K562 (cell line): ENCODE measurements at regions not wholly inside any gene's neighbourhood (a gene's known extent, or its start where the extent isn't known, plus 50 kb on each side); places are given as distances from the start of the nearest gene placed in this dataset.

Experiments
- ATAC-seq: fragments of 200-7000 bp; cut with Tn5 transposase; 3 replicates; pipeline ENCODE4 v1.9.1; 2020; ENCODE audit warnings: moderate library complexity
- BruUV-seq: library from RNA; stranded (reverse); fragments of 400-500 nt; replicated peaks from 2 replicates; lab custom pipeline; 2021; lab: Mats Ljungman, UMichigan
- CTCF ChIA-PET: fragments of 300-600 bp; formaldehyde crosslinking; extraction: SDS; loops from one replicate; lab custom pipeline; 2021; ENCODE audit warnings: low intra/inter-chr PET ratio; lab: Yijun Ruan, JAX
- POLR2A ChIA-PET: fragments of 300-600, 350-650 bp; sonication (Branson Sonifier 250); formaldehyde crosslinking; extraction: SDS; loops from one replicate; lab custom pipeline; 2021; ENCODE audit warnings: antibody characterized with exemption, inconsistent platforms; lab: Yijun Ruan, JAX
- DNase-seq, 4 experiments: peaks; one replicate each; pipeline versions ENCODE4 v3.0.0 to v3.0.0-alpha.2; 2011 to 2018; ENCODE audit warnings: low spot score in 3 of 4, mixed read lengths in 3 of 4; ENCODE audit errors: extremely low read depth in 1 of 4
- FAIRE-seq: peaks from 2 replicates; lab custom pipeline; 2011; peaks lifted over from hg19 to GRCh38; lab: Jason Lieb, UNC
- H2AFZ ChIP-seq: 2 replicates; pipeline ENCODE4 v1.6.0; 2011; ENCODE audit warnings: low read depth, low read length, control low read depth, inconsistent platforms
- H3K27ac ChIP-seq: fragments of 200-600 bp; 3 replicates; pipeline ENCODE4 v1.8.0; 2011; ENCODE audit warnings: low read depth, mild to moderate bottlenecking, control low read depth, inconsistent platforms, low read length, moderate library complexity, mixed read lengths; ENCODE audit errors: extremely low read depth
- H3K27me3 ChIP-seq, 2 experiments: fragments of 300-600 bp in 1 of 2; 2 replicates in 1 of 2; 3 replicates in 1 of 2; pipeline versions ENCODE4 v1.6.0 to v1.8.0; 2011; ENCODE audit warnings: inconsistent platforms in 2 of 2, low read length in 2 of 2, mild to moderate bottlenecking in 1 of 2, mixed read lengths in 1 of 2, moderate library complexity in 1 of 2; ENCODE audit not compliant: control insufficient read depth in 2 of 2, insufficient read depth in 2 of 2
- H3K36me3 ChIP-seq: fragments of 300-600 bp; 3 replicates; pipeline ENCODE4 v1.8.0; 2011; ENCODE audit warnings: mild to moderate bottlenecking, low read length, inconsistent platforms; ENCODE audit not compliant: control insufficient read depth, insufficient read depth
- H3K4me1 ChIP-seq, 2 experiments: fragments of 200-600 bp in 1 of 2; replicated peaks in 1 of 2; 2 replicates in 1 of 2; 3 replicates in 1 of 2; pipeline versions ENCODE4 v1.5.1 to v1.8.0; 2011; ENCODE audit warnings: inconsistent platforms in 2 of 2, low read length in 2 of 2, mild to moderate bottlenecking in 1 of 2, mixed read lengths in 1 of 2, moderate library complexity in 1 of 2; ENCODE audit not compliant: control insufficient read depth in 2 of 2, insufficient read depth in 2 of 2
- H3K4me2 ChIP-seq: 2 replicates; pipeline ENCODE4 v1.6.1; 2011; ENCODE audit warnings: low read length, control low read depth, inconsistent platforms, mixed read lengths; ENCODE audit not compliant: insufficient read depth
- H3K4me3 ChIP-seq: fragments of 200-600 bp; sonication (generic), shearing (Covaris generic); 2 replicates; pipeline ENCODE4 v1.5.1; 2016; ENCODE audit warnings: control low read depth, inconsistent platforms
- H3K79me2 ChIP-seq: fragments of 200-600 bp; 3 replicates; pipeline ENCODE4 v1.8.0; 2011; ENCODE audit warnings: low read length, inconsistent platforms; ENCODE audit not compliant: control insufficient read depth, insufficient read depth
- H3K9ac ChIP-seq, 2 experiments: 2 replicates each; pipeline versions ENCODE4 v1.6.0 to v1.6.1; 2011; ENCODE audit warnings: low read depth in 2 of 2, low read length in 2 of 2, control low read depth in 1 of 2, inconsistent platforms in 1 of 2, mild to moderate bottlenecking in 1 of 2, mixed read lengths in 1 of 2; ENCODE audit not compliant: insufficient read depth in 1 of 2
- H3K9me1 ChIP-seq: one replicate; pipeline ENCODE4 v1.6.0; 2011; ENCODE audit warnings: inconsistent platforms, mild to moderate bottlenecking, low read length, moderate library complexity; ENCODE audit not compliant: control insufficient read depth, insufficient read depth
- H3K9me3 ChIP-seq: replicated peaks from 2 replicates; pipeline ENCODE4 v1.5.1; 2011; ENCODE audit warnings: low read depth, low read length, inconsistent platforms; ENCODE audit not compliant: control insufficient read depth, insufficient read depth
- H4K20me1 ChIP-seq: replicated peaks from 2 replicates; pipeline ENCODE4 v1.6.1; 2011; ENCODE audit warnings: low read length, inconsistent platforms, mixed read lengths; ENCODE audit not compliant: control insufficient read depth, insufficient read depth
- BHLHE40 ChIP-seq: IDR thresholded peaks from 2 replicates; pipeline ENCODE4 v1.6.1; 2011; ENCODE audit warnings: low read length, improper control_type of control experiment
- CBX8 ChIP-seq: fragments of 200-600 bp; sonication (generic); IDR thresholded peaks from 2 replicates; pipeline ENCODE4 v1.6.1; 2012; ENCODE audit warnings: borderline replicate concordance, mixed run types, low read depth, mild to moderate bottlenecking, moderate library complexity, mixed read lengths, low read length, control low read depth, inconsistent platforms; ENCODE audit not compliant: poor library complexity, severe bottlenecking; ENCODE audit errors: extremely low read depth
- FOSL1 ChIP-seq: fragments of 200-800 bp; sonication (Bioruptor generic); conservative IDR thresholded peaks from 2 replicates; pipeline ENCODE4 v1.6.1; 2016; ENCODE audit warnings: missing genetic modification characterization, missing compliant biosample characterization
- GATA2 ChIP-seq: sonication (generic); formaldehyde crosslinking; IDR thresholded peaks from 2 replicates; pipeline ENCODE4 v1.4.0; 2020; ENCODE audit warnings: mild to moderate bottlenecking, missing genetic modification reagents
- LCOR ChIP-seq: sonication (generic); formaldehyde crosslinking; IDR thresholded peaks from 2 replicates; pipeline ENCODE4 v1.8.0; 2022; ENCODE audit warnings: mild to moderate bottlenecking, missing genetic modification reagents
- LEF1 ChIP-seq: fragments of 450-650 bp; IDR thresholded peaks from 2 replicates; pipeline ENCODE4 v1.6.1; 2016; ENCODE audit warnings: mild to moderate bottlenecking
- SMARCB1 ChIP-seq: IDR thresholded peaks from 2 replicates; pipeline ENCODE4 v1.6.1; 2011; ENCODE audit warnings: improper control_type of control experiment, low read depth; ENCODE audit not compliant: insufficient read length
- ZFPM2 ChIP-seq: fragments of 250-450 bp; sonication (Bioruptor Pico); IDR thresholded peaks from 2 replicates; pipeline ENCODE4 v1.5.1; 2022; ENCODE audit warnings: mild to moderate bottlenecking
- ZNF217 ChIP-seq: sonication (generic); formaldehyde crosslinking; IDR thresholded peaks from 2 replicates; pipeline ENCODE4 v1.8.0; 2022; ENCODE audit warnings: mild to moderate bottlenecking, missing genetic modification reagents
- ZNF263 ChIP-seq: sonication (generic); formaldehyde crosslinking; IDR thresholded peaks from 2 replicates; pipeline ENCODE4 v1.8.0; 2022; ENCODE audit warnings: mild to moderate bottlenecking, missing genetic modification reagents, borderline replicate concordance
- WGBS: fragments of 100-300 bp; shearing (Covaris generic); methylation state at CpG from one replicate; pipeline ENCODE4 v1.1.6; 2016; ENCODE audit warnings: low coverage, mixed read lengths; ENCODE audit not compliant: insufficient coverage; ENCODE audit errors: missing lambda C conversion rate; 5-methylcytosine and 5-hydroxymethylcytosine counted together
- in situ Hi-C: fragments of 300-500 bp; cut with MboI; formaldehyde crosslinking; loops from 4 replicates; pipeline ENCODE4 v1.15.0; 2018; ENCODE audit warnings: inconsistent platforms, mixed read lengths
- intact Hi-C: fragments of 100-400 bp; cut with micrococcal nuclease; formaldehyde crosslinking; loops from 2 replicates; pipeline ENCODE4 v1.14.2; 2022
- TF ChIP-seq, protein P1 (sequence below): fragments of 250-450 bp; sonication (Bioruptor Pico); IDR thresholded peaks from 2 replicates; pipeline ENCODE4 v1.8.0; 2022; ENCODE audit warnings: inconsistent platforms
- TF ChIP-seq, protein P2 (sequence below): fragments of 450-650 bp; conservative IDR thresholded peaks from 2 replicates; pipeline ENCODE4 v1.6.1; 2016; ENCODE audit warnings: missing genetic modification characterization, low read depth, mild to moderate bottlenecking, missing compliant biosample characterization, moderate library complexity

DNA sequence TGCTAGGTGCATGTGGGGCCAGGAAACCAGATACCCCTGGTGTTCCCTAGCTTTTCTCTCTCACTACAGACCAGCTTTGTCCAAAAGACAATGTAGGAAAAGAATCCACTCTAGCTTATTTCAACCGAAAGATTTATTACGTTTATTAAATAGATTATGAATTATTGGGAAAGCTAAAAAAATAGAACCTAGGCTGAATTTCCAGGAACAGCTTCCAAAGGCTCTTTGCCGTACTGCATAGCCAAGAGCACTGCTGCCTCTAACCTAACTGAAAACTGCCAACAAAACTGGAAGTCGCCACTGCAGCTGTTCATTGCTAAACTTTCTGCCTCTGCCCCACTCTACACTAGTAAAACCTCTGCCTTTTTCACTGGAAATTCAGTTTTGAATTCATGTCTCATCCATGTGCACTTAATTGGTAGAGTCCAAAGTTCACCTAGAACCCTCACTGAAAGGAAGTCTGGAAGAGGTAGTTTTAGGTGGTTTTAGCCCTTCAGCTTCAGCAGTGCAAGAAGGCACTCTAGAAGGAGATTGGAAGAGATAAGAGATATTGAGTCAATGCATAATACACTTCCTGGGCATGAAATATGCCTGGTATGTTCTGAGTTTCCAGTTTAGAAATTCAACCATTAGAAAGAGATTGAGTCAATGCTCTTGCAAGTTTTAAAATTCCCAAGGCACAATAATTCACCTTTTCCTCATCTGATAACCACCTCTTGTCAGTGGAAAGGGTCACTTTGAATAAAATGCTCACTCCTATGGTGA is 927.9 kb downstream of the MAT2B start:
- Histone ChIP-seq H3K27me3 (no peaks in the 10 kb centered on the region), H4K20me1 (no peaks in the 10 kb centered on the region), H2AFZ (no peak overlapping the region), H3K4me1 (no peaks in the 10 kb centered on the region), H3K27ac (no peak overlapping the region), H3K36me3 (no peaks in the 10 kb centered on the region), H3K9me3 (no peaks in the 10 kb centered on the region), H3K9ac (no peak overlapping the region), H3K9me1 (no peaks in the 10 kb centered on the region), H3K79me2 (no peaks in the 10 kb centered on the region), H3K4me3 (no peak overlapping the region), H3K4me2 (no peak overlapping the region)
- FAIRE-seq (no peak), DNase-seq (no peak), ATAC-seq (no peak)
- TF ChIP-seq CBX8 = no peak
- peak; percentile 43; the same call in 1 of the 2 replicates for TF ChIP-seq GATA2 (CRISPR knock-in tag)
- CTCF ChIA-PET = no interaction called here
- in situ Hi-C loops (no loop called here), intact Hi-C loops (no loop called here)
- BruUV-seq = no TSS peak
- 53% methylated on average over 4 of the region's 4 CpGs for WGBS
- POLR2A ChIA-PET = no interaction called here

DNA sequence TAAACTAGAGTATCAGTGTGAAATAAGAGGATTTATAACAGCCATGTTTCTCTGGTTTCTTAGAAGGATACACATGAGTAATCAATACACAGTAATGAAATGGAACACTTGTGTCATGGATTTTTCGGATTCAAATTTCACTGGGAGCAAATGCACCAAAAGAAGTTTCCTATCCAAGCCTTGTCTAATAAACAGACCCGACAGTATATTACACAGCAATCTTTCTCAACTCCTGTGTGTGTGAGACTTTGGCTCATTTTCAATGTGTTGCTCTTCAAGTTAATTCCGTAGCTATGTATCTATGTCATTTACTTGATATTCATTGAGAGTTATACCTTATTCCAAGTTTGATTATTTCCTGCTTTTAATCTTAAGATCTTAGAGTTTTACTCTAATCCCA is 930.2 kb downstream of the MAT2B start:
- no peak for DNase-seq
- H3K27me3 ChIP-seq = no peaks in the 10 kb centered on the region
- ChIA-PET POLR2A (no interaction called here), CTCF (no interaction called here)
- H3K9ac ChIP-seq = no peak overlapping the region
- intact Hi-C loops (no loop called here), in situ Hi-C loops (no loop called here)
- 15% methylated on average over 3 of the region's 3 CpGs for WGBS
- FAIRE-seq = no peak
- no peak overlapping the region for H2AFZ ChIP-seq
- no TSS peak for BruUV-seq
- no peaks in the 10 kb centered on the region for H3K36me3 ChIP-seq
- no peaks in the 10 kb centered on the region for H3K79me2 ChIP-seq
- no peak overlapping the region for H3K27ac ChIP-seq
- no peak overlapping the region for H3K4me2 ChIP-seq
- no peak for ATAC-seq
- H3K9me3 ChIP-seq = no peaks in the 10 kb centered on the region
- H4K20me1 ChIP-seq = no peaks in the 10 kb centered on the region
- no peaks in the 10 kb centered on the region for H3K9me1 ChIP-seq
- H3K4me1 ChIP-seq = no peaks in the 10 kb centered on the region
- no peak overlapping the region for H3K4me3 ChIP-seq
- TF ChIP-seq ZNF263 (CRISPR knock-in tag) (no peak), BHLHE40 (no peak), ZFPM2 (CRISPR knock-in tag) (no peak), ZNF217 (CRISPR knock-in tag) (no peak), LCOR (CRISPR knock-in tag) (no peak), FOSL1 (tag) (no peak), LEF1 (no peak), SMARCB1 (no peak)
- TF ChIP-seq, protein P1, sequence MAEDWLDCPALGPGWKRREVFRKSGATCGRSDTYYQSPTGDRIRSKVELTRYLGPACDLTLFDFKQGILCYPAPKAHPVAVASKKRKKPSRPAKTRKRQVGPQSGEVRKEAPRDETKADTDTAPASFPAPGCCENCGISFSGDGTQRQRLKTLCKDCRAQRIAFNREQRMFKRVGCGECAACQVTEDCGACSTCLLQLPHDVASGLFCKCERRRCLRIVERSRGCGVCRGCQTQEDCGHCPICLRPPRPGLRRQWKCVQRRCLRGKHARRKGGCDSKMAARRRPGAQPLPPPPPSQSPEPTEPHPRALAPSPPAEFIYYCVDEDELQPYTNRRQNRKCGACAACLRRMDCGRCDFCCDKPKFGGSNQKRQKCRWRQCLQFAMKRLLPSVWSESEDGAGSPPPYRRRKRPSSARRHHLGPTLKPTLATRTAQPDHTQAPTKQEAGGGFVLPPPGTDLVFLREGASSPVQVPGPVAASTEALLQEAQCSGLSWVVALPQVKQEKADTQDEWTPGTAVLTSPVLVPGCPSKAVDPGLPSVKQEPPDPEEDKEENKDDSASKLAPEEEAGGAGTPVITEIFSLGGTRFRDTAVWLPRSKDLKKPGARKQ (CRISPR knock-in tag) = no peak
- TF ChIP-seq, protein P2, sequence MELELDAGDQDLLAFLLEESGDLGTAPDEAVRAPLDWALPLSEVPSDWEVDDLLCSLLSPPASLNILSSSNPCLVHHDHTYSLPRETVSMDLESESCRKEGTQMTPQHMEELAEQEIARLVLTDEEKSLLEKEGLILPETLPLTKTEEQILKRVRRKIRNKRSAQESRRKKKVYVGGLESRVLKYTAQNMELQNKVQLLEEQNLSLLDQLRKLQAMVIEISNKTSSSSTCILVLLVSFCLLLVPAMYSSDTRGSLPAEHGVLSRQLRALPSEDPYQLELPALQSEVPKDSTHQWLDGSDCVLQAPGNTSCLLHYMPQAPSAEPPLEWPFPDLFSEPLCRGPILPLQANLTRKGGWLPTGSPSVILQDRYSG = no peak
